ENCODE measurements at regions not wholly inside any gene's neighbourhood (a gene's known extent, or its start where the extent isn't known, plus 50 kb on each side); places are given as distances from the start of the nearest gene placed in this dataset.

DNA sequence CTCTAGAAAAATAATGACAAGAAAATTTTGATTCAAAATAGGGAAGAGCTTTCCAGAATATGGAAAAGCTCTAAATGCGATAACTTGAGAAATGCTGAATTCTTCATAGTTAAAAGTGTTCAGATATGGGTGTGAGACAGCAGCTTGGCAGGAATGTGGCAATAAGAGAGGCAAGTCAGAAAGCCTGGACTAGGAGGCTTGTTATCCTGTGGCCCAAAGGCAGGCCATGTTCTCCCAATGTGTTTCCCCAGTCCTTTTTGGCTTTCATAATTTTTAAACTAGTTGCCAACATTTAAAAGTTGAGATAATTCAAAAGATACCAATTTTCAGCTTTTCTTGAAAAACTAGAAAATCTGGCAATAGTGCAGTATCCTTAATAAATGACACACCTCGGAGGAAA lies 366.3 kb upstream of the FANCL start:
- 81 to 87% methylated on average over 2 of the region's 2 CpGs for WGBS, 2 donors
- ATAC-seq (no peak), DNase-seq (no peak)
- H3K4me3 ChIP-seq = no peak overlapping the region
- no peaks in the 10 kb centered on the region for H3K4me1 ChIP-seq
- TF ChIP-seq CTCF (IDR thresholded peaks at IDR 0.05) = no peak
- H3K27me3 ChIP-seq = peaks cover 0 to 5% (median 0%) of the 10 kb centered on the region in 7 donors
- intact Hi-C loops (cut with DNase I) = no loop called here
- H3K36me3 ChIP-seq = no peaks in the 10 kb centered on the region
- no peaks in the 10 kb centered on the region for H3K9me3 ChIP-seq
- no peak overlapping the region for H3K27ac ChIP-seq

- Histone ChIP-seq H3K4me3 (no peak overlapping the region), H3K27me3 (peaks cover 0 to 5% (median 0%) of the 10 kb centered on the region in 7 donors), H3K27ac (no peak overlapping the region), H3K36me3 (no peaks in the 10 kb centered on the region), H3K4me1 (no peaks in the 10 kb centered on the region), H3K9me3 (no peaks in the 10 kb centered on the region)
- DNase-seq = no peak
- intact Hi-C loops (cut with DNase I) = no loop called here
- no peak for TF ChIP-seq CTCF (IDR thresholded peaks at IDR 0.05)
- no peak for ATAC-seq
Measured at GRCh38 chr2:58606799-58607198, 365.7 kb upstream of the FANCL start.

- 75 to 85% methylated on average over 1 of the region's 1 CpG for WGBS, 2 donors
- no peaks in the 10 kb centered on the region for H3K9me3 ChIP-seq
- DNase-seq (no peak), ATAC-seq (no peak)
- no peak overlapping the region for H3K4me3 ChIP-seq
- TF ChIP-seq CTCF (IDR thresholded peaks at IDR 0.05) = no peak
- intact Hi-C loops (cut with DNase I) = no loop called here
- no peaks in the 10 kb centered on the region for H3K4me1 ChIP-seq
- H3K36me3 ChIP-seq = no peaks in the 10 kb centered on the region
- H3K27ac ChIP-seq = no peak overlapping the region
- H3K27me3 ChIP-seq = peaks cover 0 to 5% (median 0%) of the 10 kb centered on the region in 7 donors
Measured at GRCh38 chr2:58604096-58604495, 363.0 kb upstream of the FANCL start.

GRCh38 chr2:58601017-58601416 lies 359.9 kb upstream of the FANCL start:
- DNase-seq = no peak
- Histone ChIP-seq H3K36me3 (no peaks in the 10 kb centered on the region), H3K4me3 (no peak overlapping the region), H3K9me3 (no peaks in the 10 kb centered on the region), H3K27ac (no peak overlapping the region), H3K27me3 (peaks cover 0 to 3% (median 0%) of the 10 kb centered on the region in 7 donors), H3K4me1 (no peaks in the 10 kb centered on the region)
- no peak for ATAC-seq
- TF ChIP-seq CTCF (IDR thresholded peaks at IDR 0.05) = no peak
- WGBS, 2 donors = 92 to 97% methylated on average over 2 of the region's 2 CpGs
- intact Hi-C loops (cut with DNase I) = no loop called here

GRCh38 chr2:58598171-58598570 lies 357.0 kb upstream of the FANCL start:
- no peaks in the 10 kb centered on the region for H3K9me3 ChIP-seq
- H3K4me1 ChIP-seq = no peaks in the 10 kb centered on the region
- H3K27me3 ChIP-seq = peaks cover 0 to 3% (median 0%) of the 10 kb centered on the region in 7 donors
- 73 to 77% methylated on average over 3 of the region's 3 CpGs for WGBS, 2 donors
- intact Hi-C loops (cut with DNase I) = no loop called here
- no peak for DNase-seq
- H3K4me3 ChIP-seq = no peak overlapping the region
- TF ChIP-seq CTCF (IDR thresholded peaks at IDR 0.05) = no peak
- ATAC-seq = no peak
- no peaks in the 10 kb centered on the region for H3K36me3 ChIP-seq
- no peak overlapping the region for H3K27ac ChIP-seq

Measured in heart right ventricle (tissue), 16 donors.